ENCODE measurements at regions not wholly inside any gene's neighbourhood (a gene's known extent, or its start where the extent isn't known, plus 50 kb on each side); places are given as distances from the start of the nearest gene placed in this dataset.

- TF ChIP-seq, protein P1, sequence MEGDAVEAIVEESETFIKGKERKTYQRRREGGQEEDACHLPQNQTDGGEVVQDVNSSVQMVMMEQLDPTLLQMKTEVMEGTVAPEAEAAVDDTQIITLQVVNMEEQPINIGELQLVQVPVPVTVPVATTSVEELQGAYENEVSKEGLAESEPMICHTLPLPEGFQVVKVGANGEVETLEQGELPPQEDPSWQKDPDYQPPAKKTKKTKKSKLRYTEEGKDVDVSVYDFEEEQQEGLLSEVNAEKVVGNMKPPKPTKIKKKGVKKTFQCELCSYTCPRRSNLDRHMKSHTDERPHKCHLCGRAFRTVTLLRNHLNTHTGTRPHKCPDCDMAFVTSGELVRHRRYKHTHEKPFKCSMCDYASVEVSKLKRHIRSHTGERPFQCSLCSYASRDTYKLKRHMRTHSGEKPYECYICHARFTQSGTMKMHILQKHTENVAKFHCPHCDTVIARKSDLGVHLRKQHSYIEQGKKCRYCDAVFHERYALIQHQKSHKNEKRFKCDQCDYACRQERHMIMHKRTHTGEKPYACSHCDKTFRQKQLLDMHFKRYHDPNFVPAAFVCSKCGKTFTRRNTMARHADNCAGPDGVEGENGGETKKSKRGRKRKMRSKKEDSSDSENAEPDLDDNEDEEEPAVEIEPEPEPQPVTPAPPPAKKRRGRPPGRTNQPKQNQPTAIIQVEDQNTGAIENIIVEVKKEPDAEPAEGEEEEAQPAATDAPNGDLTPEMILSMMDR (IDR thresholded peaks at IDR 0.05), result no peak
- TF ChIP-seq POLR2A (IDR thresholded peaks at IDR 0.05) (no peak), EP300 (IDR thresholded peaks at IDR 0.05) (no peak)
These were observed 472.7 kb downstream of the ARAP2 start for GRCh38 chr4:35771571-35771970.
